ENCODE measurements at regions not wholly inside any gene's neighbourhood (a gene's known extent, or its start where the extent isn't known, plus 50 kb on each side); places are given as distances from the start of the nearest gene placed in this dataset.
"Not testable (repeated sequence)": the region's sequence is repeated elsewhere in the genome, so short reads cannot be mapped to it uniquely, and the experiment has no call there.

GRCh38 chr1:29689372-29690030, 453.2 kb downstream of the PTPRU start:
- no peak for DNase-seq (ENCODE audit: low read depth)

- DNase-seq (ENCODE audit: low read depth): peak; percentile 97
Measured at GRCh38 chr1:29688471-29689365, 452.4 kb downstream of the PTPRU start.

GRCh38 chr1:29687601-29688244, 451.4 kb downstream of the PTPRU start:
- peak; percentile 82 for DNase-seq (ENCODE audit: low read depth)

GRCh38 chr1:29687166-29687565, 450.8 kb downstream of the PTPRU start:
- peak; percentile 44 for DNase-seq (ENCODE audit: low read depth)

- DNase-seq (ENCODE audit: low read depth): peak; percentile 85
Measured at GRCh38 chr1:29686012-29686930, 449.9 kb downstream of the PTPRU start.

- no peak for DNase-seq (ENCODE audit: low read depth)
Measured at GRCh38 chr1:29685387-29685786, 449.1 kb downstream of the PTPRU start.

GRCh38 chr1:29684141-29684540, 447.8 kb downstream of the PTPRU start:
- DNase-seq (ENCODE audit: low read depth): no peak

GRCh38 chr1:29683472-29683871, 447.1 kb downstream of the PTPRU start:
- DNase-seq (ENCODE audit: low read depth): no peak

- peak; percentile 67 for DNase-seq (ENCODE audit: low read depth)
Measured at GRCh38 chr1:29682919-29683295, 446.6 kb downstream of the PTPRU start.

GRCh38 chr1:29682171-29682918, 446.0 kb downstream of the PTPRU start:
- no peak for DNase-seq (ENCODE audit: low read depth)

- DNase-seq (ENCODE audit: low read depth): not testable (repeated sequence)
Measured at GRCh38 chr1:29681416-29681815, 445.1 kb downstream of the PTPRU start.

- no peak for DNase-seq (ENCODE audit: low read depth)
Measured at GRCh38 chr1:29679828-29680558, 443.7 kb downstream of the PTPRU start.

- no peak for DNase-seq (ENCODE audit: low read depth)
Measured at GRCh38 chr1:29679316-29679715, 443.0 kb downstream of the PTPRU start.

- peak; percentile 71 for DNase-seq (ENCODE audit: low read depth)
Measured at GRCh38 chr1:29677028-29678024, 441.0 kb downstream of the PTPRU start.

GRCh38 chr1:29676496-29676895, 440.2 kb downstream of the PTPRU start:
- DNase-seq (ENCODE audit: low read depth): no peak

- peak; percentile 96 for DNase-seq (ENCODE audit: low read depth)
Measured at GRCh38 chr1:29675481-29676263, 439.4 kb downstream of the PTPRU start.

GRCh38 chr1:29674627-29675326, 438.5 kb downstream of the PTPRU start:
- DNase-seq (ENCODE audit: low read depth): no peak
